ENCODE measurements at regions not wholly inside any gene's neighbourhood (a gene's known extent, or its start where the extent isn't known, plus 50 kb on each side); places are given as distances from the start of the nearest gene placed in this dataset.

- no peak overlapping the region for H3K4me3 ChIP-seq
- DNase-seq (ENCODE audit: low spot score in 2 of 2) = no peak
- no peaks in the 10 kb centered on the region for H3K27me3 ChIP-seq
- peaks cover 0 to 35% (median 13%) of the 10 kb centered on the region in 4 donors for H3K4me1 ChIP-seq
- no peak overlapping the region for H3K27ac ChIP-seq
- no peaks in the 10 kb centered on the region for H3K36me3 ChIP-seq
- TF ChIP-seq EP300 (IDR thresholded peaks at IDR 0.05) (no peak), CTCF (IDR thresholded peaks at IDR 0.05) (no peak), POLR2A (IDR thresholded peaks at IDR 0.05) (no peak)
- 94 to 100% methylated on average over 4 of the region's 4 CpGs for WGBS, 2 donors
- H3K9me3 ChIP-seq = no peaks in the 10 kb centered on the region
Measured at GRCh38 chr2:42108852-42109251, 60.3 kb upstream of the EML4 start.

- H3K36me3 ChIP-seq = no peaks in the 10 kb centered on the region
- H3K4me1 ChIP-seq = peaks cover 0 to 23% (median 13%) of the 10 kb centered on the region in 4 donors
- no peaks in the 10 kb centered on the region for H3K9me3 ChIP-seq
- H3K27me3 ChIP-seq = no peaks in the 10 kb centered on the region
- H3K27ac ChIP-seq = no peak overlapping the region
- no peak for DNase-seq (ENCODE audit: low spot score in 2 of 2)
- TF ChIP-seq CTCF (IDR thresholded peaks at IDR 0.05) (no peak), POLR2A (IDR thresholded peaks at IDR 0.05) (no peak), EP300 (IDR thresholded peaks at IDR 0.05) (no peak)
- WGBS, 2 donors = 85 to 86% methylated on average over 7 of the region's 7 CpGs
- no peak overlapping the region for H3K4me3 ChIP-seq
Measured at GRCh38 chr2:42109959-42110640, 59.1 kb upstream of the EML4 start.

GRCh38 chr2:42110641-42111322 is 58.4 kb upstream of the EML4 start:
- 54 to 57% methylated on average over 12 of the region's 12 CpGs for WGBS, 2 donors

GRCh38 chr2:42112418-42112817 is 56.7 kb upstream of the EML4 start:
- 94 to 97% methylated on average over 3 of the region's 3 CpGs for WGBS, 2 donors
- TF ChIP-seq CTCF (IDR thresholded peaks at IDR 0.05) = no peak
- no peak for TF ChIP-seq EP300 (IDR thresholded peaks at IDR 0.05)
- no peak for TF ChIP-seq POLR2A (IDR thresholded peaks at IDR 0.05)
- DNase-seq (ENCODE audit: low spot score in 2 of 2) = no peak
- H3K9me3 ChIP-seq = no peaks in the 10 kb centered on the region
- peaks cover 0 to 23% (median 12%) of the 10 kb centered on the region in 4 donors for H3K4me1 ChIP-seq
- H3K27me3 ChIP-seq = no peaks in the 10 kb centered on the region
- no peak overlapping the region for H3K4me3 ChIP-seq
- no peak overlapping the region for H3K27ac ChIP-seq
- H3K36me3 ChIP-seq = no peaks in the 10 kb centered on the region

More at GRCh38 chr2:42110641-42111322, 58.4 kb upstream of the EML4 start:
- Histone ChIP-seq H3K36me3 (no peaks in the 10 kb centered on the region), H3K4me1 (peaks cover 0 to 16% (median 9%) of the 10 kb centered on the region in 4 donors), H3K27ac (no peak overlapping the region), H3K9me3 (no peaks in the 10 kb centered on the region), H3K27me3 (no peaks in the 10 kb centered on the region), H3K4me3 (no peak overlapping the region)
- TF ChIP-seq CTCF (IDR thresholded peaks at IDR 0.05) = no peak
- no peak for DNase-seq (ENCODE audit: low spot score in 2 of 2)

GRCh38 chr2:42113452-42113851 is 55.7 kb upstream of the EML4 start:
- Histone ChIP-seq H3K4me1 (peaks cover 3 to 33% (median 22%) of the 10 kb centered on the region in 4 donors), H3K36me3 (no peaks in the 10 kb centered on the region), H3K27ac (no peak overlapping the region), H3K27me3 (no peaks in the 10 kb centered on the region), H3K9me3 (no peaks in the 10 kb centered on the region), H3K4me3 (no peak overlapping the region)
- WGBS, 2 donors = 75 to 80% methylated on average over 6 of the region's 6 CpGs
- TF ChIP-seq EP300 (IDR thresholded peaks at IDR 0.05) (no peak), POLR2A (IDR thresholded peaks at IDR 0.05) (no peak), CTCF (IDR thresholded peaks at IDR 0.05) (no peak)
- DNase-seq (ENCODE audit: low spot score in 2 of 2) = no peak
